GM23338 (cell line): ENCODE measurements at regions not wholly inside any gene's neighbourhood (a gene's known extent, or its start where the extent isn't known, plus 50 kb on each side); places are given as distances from the start of the nearest gene placed in this dataset.

ENCODE experiments used
- ATAC-seq: fragments of 200-7000 bp; cut with Tn5 transposase; 3 replicates; pipeline ENCODE4 v1.9.1; 2020
- DNase-seq: peaks from one replicate; pipeline ENCODE4 v3.0.0-alpha.2; 2015; ENCODE audit warnings: low spot score
- H2AFZ ChIP-seq: fragments of 200-600 bp; sonication (generic); 2 replicates; pipeline ENCODE4 v1.8.0; 2016; ENCODE audit warnings: antibody characterized with exemption, mild to moderate bottlenecking, moderate library complexity
- H3F3A ChIP-seq: fragments of 200-600 bp; sonication (generic); replicated peaks from 2 replicates; pipeline ENCODE4 v1.8.0; 2017; ENCODE audit warnings: antibody characterized with exemption, mixed run types, low read depth
- H3K27ac ChIP-seq: fragments of 200-600 bp; sonication (generic); 2 replicates; pipeline ENCODE4 v1.6.1; 2016; ENCODE audit warnings: low read depth
- H3K27me3 ChIP-seq: fragments of 200-600 bp; sonication (generic); 2 replicates; pipeline ENCODE4 v1.8.0; 2016; ENCODE audit warnings: mild to moderate bottlenecking, mixed run types, moderate library complexity; ENCODE audit not compliant: insufficient read depth
- H3K36me3 ChIP-seq: fragments of 200-600 bp; sonication (generic); 2 replicates; pipeline ENCODE4 v1.8.0; 2016; ENCODE audit warnings: mild to moderate bottlenecking; ENCODE audit not compliant: insufficient read depth
- H3K4me1 ChIP-seq: fragments of 200-600 bp; sonication (generic); 2 replicates; pipeline ENCODE4 v1.8.0; 2016; ENCODE audit warnings: mild to moderate bottlenecking, moderate library complexity; ENCODE audit not compliant: insufficient read depth
- H3K4me2 ChIP-seq: fragments of 200-600 bp; sonication (generic); 2 replicates; pipeline ENCODE4 v1.7.1; 2017; ENCODE audit warnings: mixed run types
- H3K4me3 ChIP-seq: fragments of 200-600 bp; sonication (generic); 2 replicates; pipeline ENCODE4 v1.6.1; 2016; ENCODE audit warnings: mixed run types
- H3K79me2 ChIP-seq: fragments of 200-600 bp; sonication (generic); replicated peaks from 2 replicates; pipeline ENCODE4 v1.8.0; 2017; ENCODE audit warnings: mild to moderate bottlenecking; ENCODE audit not compliant: insufficient read depth
- H3K9me2 ChIP-seq: fragments of 200-600 bp; sonication (generic); 2 replicates; pipeline ENCODE4 v1.8.0; 2017; ENCODE audit not compliant: insufficient read depth
- H4K20me1 ChIP-seq: fragments of 200-600 bp; sonication (generic); replicated peaks from 2 replicates; pipeline ENCODE4 v1.8.0; 2017; ENCODE audit warnings: mild to moderate bottlenecking; ENCODE audit not compliant: insufficient read depth
- H3K27ac Mint-ChIP-seq: 2 replicates; pipeline ENCODE4 v1.8.0; 2020; ENCODE audit warnings: inconsistent platforms, mild to moderate bottlenecking, moderate library complexity, mixed read lengths
- H3K27me3 Mint-ChIP-seq: 3 replicates; pipeline ENCODE4 v1.8.0; 2022; ENCODE audit warnings: low read depth, mild to moderate bottlenecking, moderate library complexity, mixed read lengths, inconsistent platforms; ENCODE audit not compliant: insufficient read depth, poor library complexity
- H3K36me3 Mint-ChIP-seq: 3 replicates; pipeline ENCODE4 v1.8.0; 2021; ENCODE audit warnings: low read depth, mild to moderate bottlenecking, inconsistent platforms, moderate library complexity, mixed read lengths
- H3K4me1 Mint-ChIP-seq: 3 replicates; pipeline ENCODE4 v1.8.0; 2020; ENCODE audit warnings: mild to moderate bottlenecking, inconsistent platforms, mixed read lengths
- H3K4me3 Mint-ChIP-seq: 3 replicates; pipeline ENCODE4 v1.8.0; 2021; ENCODE audit warnings: moderate library complexity, mild to moderate bottlenecking, inconsistent platforms, mixed read lengths
- H3K9me3 Mint-ChIP-seq: 3 replicates; pipeline ENCODE4 v1.8.0; 2020; ENCODE audit warnings: moderate library complexity, mild to moderate bottlenecking, inconsistent platforms, mixed read lengths
- CREB1 ChIP-seq: fragments of 250-450 bp; sonication (Bioruptor Pico); IDR thresholded peaks from 2 replicates; pipeline ENCODE4 v1.5.0; 2020; ENCODE audit warnings: low read depth, mild to moderate bottlenecking, moderate library complexity
- NANOG ChIP-seq: IDR thresholded peaks from 2 replicates; pipeline ENCODE4 v1.6.1; 2016; ENCODE audit warnings: antibody characterized with exemption, borderline replicate concordance
- REST ChIP-seq: IDR thresholded peaks from one replicate; pipeline ENCODE4 v1.6.1; 2018; ENCODE audit warnings: antibody characterized with exemption; ENCODE audit not compliant: unreplicated experiment
- STAT1 ChIP-seq: IDR thresholded peaks from one replicate; pipeline ENCODE4 v1.6.1; 2016; ENCODE audit warnings: antibody characterized with exemption; ENCODE audit not compliant: unreplicated experiment
- ZNF114 ChIP-seq: fragments of 250-450 bp; sonication (Bioruptor Pico); IDR thresholded peaks from 2 replicates; pipeline ENCODE4 v1.5.0; 2020; ENCODE audit warnings: mild to moderate bottlenecking, moderate library complexity
- ZNF462 ChIP-seq: fragments of 250-450 bp; sonication (Bioruptor Pico); IDR thresholded peaks from 2 replicates; pipeline ENCODE4 v1.5.0; 2020; ENCODE audit warnings: mild to moderate bottlenecking, moderate library complexity

- TF ChIP-seq ZNF462 (CRISPR knock-in tag) = no peak
Observed at GRCh38 chr10:131729361-131729760, 171.4 kb upstream of the PPP2R2D start (continued).

- Mint-ChIP-seq H3K4me3 (no peak overlapping the region), H3K36me3 (peaks cover 5% of the 10 kb centered on the region), H3K27me3 (peaks cover 14% of the 10 kb centered on the region), H3K27ac (no peak overlapping the region; the same call in 1 of the 2 replicates), H3K4me1 (peaks cover 35% of the 10 kb centered on the region), H3K9me3 (peaks cover 16% of the 10 kb centered on the region)
- Histone ChIP-seq H3F3A (0 out of 2 replicates have a peak, but pooled peaks cover 3% of the 10 kb centered on the region), H3K4me2 (no peak overlapping the region), H3K27ac (no peak overlapping the region), H3K36me3 (no peaks in the 10 kb centered on the region), H3K4me1 (peaks cover 11% of the 10 kb centered on the region), H3K4me3 (no peak overlapping the region), H3K79me2 (no peaks in the 10 kb centered on the region), H3K27me3 (no peaks in the 10 kb centered on the region), H2AFZ (no peak overlapping the region), H3K9me2 (peaks cover 3% of the 10 kb centered on the region; the same call in 1 of the 2 replicates), H4K20me1 (no peaks in the 10 kb centered on the region)
- TF ChIP-seq REST (no peak), CREB1 (CRISPR knock-in tag) (no peak), ZNF114 (CRISPR knock-in tag) (no peak), STAT1 (no peak), NANOG (no peak)
- no peak for ATAC-seq
- DNase-seq = no peak
Observed at GRCh38 chr10:131729938-131730660, 170.7 kb upstream of the PPP2R2D start.
